C4-2B (cell line): ENCODE measurements at regions not wholly inside any gene's neighbourhood (a gene's known extent, or its start where the extent isn't known, plus 50 kb on each side); places are given as distances from the start of the nearest gene placed in this dataset.
A peak's percentile ranks its signal among the peaks of the same experiment; 100 is the strongest.

Experiments used
- H3K27ac ChIP-seq: fragments of 450-650 bp; 2 replicates; pipeline ENCODE4 v1.5.1; 2017
- ZFX ChIP-seq: fragments of 450-650 bp; IDR thresholded peaks from 2 replicates; pipeline ENCODE4 v1.6.1; 2017
- TF ChIP-seq, protein P1 (sequence below): fragments of 450-650 bp; conservative IDR thresholded peaks from 2 replicates; pipeline ENCODE4 v1.5.1; 2017; ENCODE audit warnings: mild to moderate bottlenecking

DNA sequence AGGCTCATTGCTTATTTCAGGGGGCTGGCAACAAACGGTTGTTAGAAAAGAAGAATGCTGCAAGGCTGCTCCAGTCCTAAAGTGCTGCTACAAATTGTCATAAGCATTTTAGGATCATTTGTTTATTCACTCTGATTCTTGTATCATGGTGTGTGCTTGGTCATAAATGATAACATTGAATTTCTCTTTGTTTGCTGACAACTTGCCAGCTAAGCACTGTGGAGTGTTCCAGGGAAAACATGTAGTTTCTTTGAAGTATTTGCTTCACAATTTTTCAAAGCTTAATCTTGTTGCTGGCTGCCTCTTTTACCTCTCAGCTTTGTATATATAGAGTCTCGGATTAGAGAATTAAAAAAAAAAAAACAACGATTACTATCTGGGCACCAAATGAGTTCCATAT is 263.0 kb downstream of the PHF14 start:
- TF ChIP-seq, protein P1, sequence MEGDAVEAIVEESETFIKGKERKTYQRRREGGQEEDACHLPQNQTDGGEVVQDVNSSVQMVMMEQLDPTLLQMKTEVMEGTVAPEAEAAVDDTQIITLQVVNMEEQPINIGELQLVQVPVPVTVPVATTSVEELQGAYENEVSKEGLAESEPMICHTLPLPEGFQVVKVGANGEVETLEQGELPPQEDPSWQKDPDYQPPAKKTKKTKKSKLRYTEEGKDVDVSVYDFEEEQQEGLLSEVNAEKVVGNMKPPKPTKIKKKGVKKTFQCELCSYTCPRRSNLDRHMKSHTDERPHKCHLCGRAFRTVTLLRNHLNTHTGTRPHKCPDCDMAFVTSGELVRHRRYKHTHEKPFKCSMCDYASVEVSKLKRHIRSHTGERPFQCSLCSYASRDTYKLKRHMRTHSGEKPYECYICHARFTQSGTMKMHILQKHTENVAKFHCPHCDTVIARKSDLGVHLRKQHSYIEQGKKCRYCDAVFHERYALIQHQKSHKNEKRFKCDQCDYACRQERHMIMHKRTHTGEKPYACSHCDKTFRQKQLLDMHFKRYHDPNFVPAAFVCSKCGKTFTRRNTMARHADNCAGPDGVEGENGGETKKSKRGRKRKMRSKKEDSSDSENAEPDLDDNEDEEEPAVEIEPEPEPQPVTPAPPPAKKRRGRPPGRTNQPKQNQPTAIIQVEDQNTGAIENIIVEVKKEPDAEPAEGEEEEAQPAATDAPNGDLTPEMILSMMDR = no peak
- TF ChIP-seq ZFX = no peak
- H3K27ac ChIP-seq = no peak overlapping the region

DNA sequence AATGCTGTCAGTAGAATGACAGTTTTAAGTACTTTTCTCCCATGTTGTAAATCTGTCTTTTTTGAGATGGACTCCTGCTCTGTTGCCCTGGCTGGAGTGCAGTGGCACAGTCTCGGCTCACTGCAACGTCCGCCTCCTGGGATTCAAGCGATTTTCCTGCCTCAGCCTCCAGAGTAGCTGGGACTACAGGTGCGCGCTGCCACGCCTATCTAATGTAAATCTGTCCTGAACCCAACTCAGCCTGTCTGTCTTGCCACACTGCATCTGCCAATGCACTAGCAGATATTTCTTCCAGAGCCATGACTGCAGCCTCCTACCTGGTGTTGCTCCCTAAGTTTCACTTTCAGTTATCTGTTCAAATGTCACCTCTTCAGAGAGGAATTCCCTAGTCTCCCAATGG is 264.1 kb downstream of the PHF14 start:
- no peak for TF ChIP-seq ZFX
- TF ChIP-seq, protein P1 = no peak
- peak overlapping the region; percentile 11; the same call in 1 of the 2 replicates for H3K27ac ChIP-seq

DNA sequence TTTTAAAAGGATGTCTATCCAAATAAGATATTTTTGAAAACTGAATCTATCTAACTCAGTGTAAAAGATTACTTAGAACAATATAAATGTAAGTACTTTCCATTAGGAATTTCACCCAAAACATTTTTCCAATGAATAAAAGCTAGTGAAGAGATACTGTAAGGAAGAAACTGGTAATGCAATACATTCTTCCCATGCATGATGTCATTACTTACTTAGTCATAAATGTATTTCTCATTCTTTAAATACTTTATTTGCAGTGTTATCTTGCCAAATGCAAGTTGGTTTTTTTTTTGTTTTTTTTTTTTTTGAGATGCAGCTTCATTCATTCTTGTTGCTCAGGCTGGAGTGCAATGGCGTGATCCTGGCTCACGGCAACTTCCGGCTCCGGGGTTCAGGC is 265.6 kb downstream of the PHF14 start:
- no peak overlapping the region for H3K27ac ChIP-seq
- TF ChIP-seq ZFX = no peak
- TF ChIP-seq, protein P1 = no peak

DNA sequence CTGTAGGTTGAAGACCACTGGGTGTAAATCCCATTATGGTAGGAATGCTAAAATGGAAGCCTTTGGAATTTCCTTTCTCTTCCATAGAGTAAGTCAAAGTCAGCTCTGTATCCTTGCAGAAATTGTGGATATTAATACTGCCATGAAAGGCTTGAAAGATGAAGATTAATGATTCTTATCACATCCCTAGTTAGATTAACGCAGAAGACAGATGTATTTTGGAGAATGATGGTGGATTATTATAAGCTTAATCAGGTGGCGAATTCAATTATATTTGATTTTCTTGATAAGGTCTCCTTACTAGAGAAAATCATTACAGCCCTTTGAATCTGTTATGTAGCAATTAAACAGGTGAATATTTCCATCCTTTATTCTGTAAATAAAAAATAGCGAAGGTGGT is 270.1 kb downstream of the PHF14 start:
- no peak for TF ChIP-seq ZFX
- TF ChIP-seq, protein P1 = no peak
- no peak overlapping the region for H3K27ac ChIP-seq

DNA sequence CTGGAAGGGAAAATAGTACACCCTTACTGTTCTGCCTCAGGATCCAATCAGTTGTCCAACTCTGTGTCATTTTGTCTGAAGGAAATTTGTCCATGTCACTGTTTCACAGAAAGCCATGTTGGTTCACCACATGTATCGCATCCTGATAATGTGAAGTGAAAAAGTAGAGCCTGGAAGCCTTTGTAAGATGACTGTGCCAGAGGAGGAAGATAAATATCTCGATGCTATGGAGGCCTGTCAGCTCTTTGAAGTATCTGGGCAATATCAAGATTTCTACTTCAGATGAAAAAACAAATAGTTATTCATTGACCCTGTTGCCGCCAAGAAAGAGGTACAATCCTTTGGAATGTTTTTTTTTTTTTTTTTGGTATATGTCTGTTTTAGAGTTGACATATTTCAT is 270.5 kb downstream of the PHF14 start:
- TF ChIP-seq, protein P1 = no peak
- no peak for TF ChIP-seq ZFX
- no peak overlapping the region for H3K27ac ChIP-seq

DNA sequence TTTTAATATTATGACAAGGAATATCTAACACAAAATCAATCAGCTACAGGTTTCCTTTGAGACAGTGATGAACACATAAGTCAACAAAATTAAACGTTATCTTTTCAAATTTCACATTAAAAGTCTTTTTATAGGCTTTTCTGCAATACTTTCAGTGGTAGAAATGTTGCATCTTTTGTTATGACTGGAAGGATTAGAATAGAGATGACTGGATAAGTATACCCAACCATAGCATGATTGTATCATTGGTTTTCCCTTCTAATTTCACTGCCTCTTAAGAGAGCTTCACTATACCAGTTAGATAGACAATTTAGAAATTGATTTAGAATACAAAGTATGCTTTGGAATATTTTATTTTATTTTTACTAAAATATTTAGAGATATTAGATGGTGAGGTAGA is 273.9 kb downstream of the PHF14 start:
- no peak overlapping the region for H3K27ac ChIP-seq
- TF ChIP-seq, protein P1 = no peak
- no peak for TF ChIP-seq ZFX

DNA sequence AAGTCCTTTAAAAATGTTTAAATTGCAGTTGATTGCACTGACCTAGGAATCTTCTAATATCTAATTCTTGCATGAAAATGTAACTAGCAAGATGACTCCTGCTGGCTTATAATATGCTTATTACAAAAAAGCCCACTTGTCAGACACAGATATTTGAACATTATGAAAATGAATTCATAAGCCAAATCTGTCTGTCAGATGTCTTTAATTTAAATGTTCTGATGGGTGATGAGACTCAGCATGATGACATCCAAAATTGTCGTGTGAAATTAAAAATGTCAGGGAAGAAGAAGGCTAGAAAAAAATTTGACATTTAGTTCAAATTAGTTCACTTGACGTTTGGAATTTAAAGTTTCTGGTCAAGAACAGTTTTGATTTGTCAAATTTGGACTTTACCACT is 277.8 kb downstream of the PHF14 start:
- no peak overlapping the region for H3K27ac ChIP-seq
- TF ChIP-seq ZFX = no peak
- TF ChIP-seq, protein P1 = no peak
